Activated T-cell treated with anti-CD3 and anti-CD28 coated beads, Interleukin-2, amount 50 U/mL, for 4 hours (primary cell): ENCODE measurements at regions not wholly inside any gene's neighbourhood (a gene's known extent, or its start where the extent isn't known, plus 50 kb on each side); places are given as distances from the start of the nearest gene placed in this dataset.
"Not testable (repeated sequence)": the region's sequence is repeated elsewhere in the genome, so short reads cannot be mapped to it uniquely, and the experiment has no call there.

Experiments used
- ATAC-seq, 2 donors: fragments of 200-7000 bp; cut with Tn5 transposase; one replicate each; pipeline ENCODE4 v1.10.0; 2021
- DNase-seq: peaks from one replicate; pipeline ENCODE4 v3.0.0-alpha.2; 2020
- H3K27me3 Mint-ChIP-seq: one replicate; pipeline ENCODE4 v1.8.0; 2021; ENCODE audit warnings: low read depth, mixed read lengths
- H3K36me3 Mint-ChIP-seq: one replicate; pipeline ENCODE4 v1.8.0; 2022; ENCODE audit warnings: mixed read lengths; ENCODE audit not compliant: insufficient read depth
- H3K4me1 Mint-ChIP-seq: one replicate; pipeline ENCODE4 v1.8.0; 2021; ENCODE audit warnings: low read depth, mixed read lengths
- H3K4me3 Mint-ChIP-seq: one replicate; pipeline ENCODE4 v1.8.0; 2021; ENCODE audit warnings: mild to moderate bottlenecking, moderate library complexity, mixed read lengths
- H3K9me3 Mint-ChIP-seq: one replicate; pipeline ENCODE4 v1.8.0; 2021; ENCODE audit warnings: mixed read lengths

GRCh38 chr14:27320261-27320660 lies 722.4 kb upstream of the NOVA1 start:
- Mint-ChIP-seq H3K27me3 (no peaks in the 10 kb centered on the region), H3K4me3 (no peak overlapping the region), H3K36me3 (no peaks in the 10 kb centered on the region), H3K4me1 (no peaks in the 10 kb centered on the region), H3K9me3 (peaks cover 9% of the 10 kb centered on the region)
- DNase-seq (no peak), ATAC-seq (no peak)

GRCh38 chr14:27327095-27327494 lies 729.3 kb upstream of the NOVA1 start:
- no peak for DNase-seq
- H3K4me1 Mint-ChIP-seq: no peaks in the 10 kb centered on the region
- no peak overlapping the region for H3K4me3 Mint-ChIP-seq
- no peak for ATAC-seq
- H3K27me3 Mint-ChIP-seq: no peaks in the 10 kb centered on the region
- H3K9me3 Mint-ChIP-seq: peaks cover 37% of the 10 kb centered on the region
- no peaks in the 10 kb centered on the region for H3K36me3 Mint-ChIP-seq

DNA sequence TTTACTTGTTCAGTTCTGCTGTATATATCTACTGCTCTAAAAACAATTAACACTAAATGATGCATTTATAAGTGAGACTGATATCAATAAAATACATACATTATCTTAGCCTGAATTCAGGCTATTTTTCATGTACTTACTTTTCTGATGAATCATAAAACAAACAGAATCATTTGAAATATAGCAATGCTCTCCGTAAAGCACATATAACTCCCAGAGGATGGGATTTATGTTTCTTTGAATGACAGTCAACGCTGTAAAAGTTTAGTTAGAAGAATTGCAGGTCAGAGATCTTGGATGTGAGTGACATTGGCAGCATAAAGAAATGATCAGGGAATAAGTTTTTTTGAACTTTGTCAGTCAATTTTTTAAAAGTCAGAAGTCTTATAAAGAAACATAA lies 740.2 kb upstream of the NOVA1 start:
- Mint-ChIP-seq H3K9me3 (peaks cover 32% of the 10 kb centered on the region), H3K4me1 (no peaks in the 10 kb centered on the region), H3K36me3 (no peaks in the 10 kb centered on the region), H3K4me3 (no peak overlapping the region), H3K27me3 (no peaks in the 10 kb centered on the region)
- ATAC-seq (no peak), DNase-seq (no peak)

GRCh38 chr14:27363036-27363435 lies 765.2 kb upstream of the NOVA1 start:
- H3K4me1 Mint-ChIP-seq, H3K4me3 Mint-ChIP-seq, H3K27me3 Mint-ChIP-seq, DNase-seq, H3K36me3 Mint-ChIP-seq, ATAC-seq: not testable (repeated sequence)
- H3K9me3 Mint-ChIP-seq: peaks cover 11% of the 10 kb centered on the region

DNA sequence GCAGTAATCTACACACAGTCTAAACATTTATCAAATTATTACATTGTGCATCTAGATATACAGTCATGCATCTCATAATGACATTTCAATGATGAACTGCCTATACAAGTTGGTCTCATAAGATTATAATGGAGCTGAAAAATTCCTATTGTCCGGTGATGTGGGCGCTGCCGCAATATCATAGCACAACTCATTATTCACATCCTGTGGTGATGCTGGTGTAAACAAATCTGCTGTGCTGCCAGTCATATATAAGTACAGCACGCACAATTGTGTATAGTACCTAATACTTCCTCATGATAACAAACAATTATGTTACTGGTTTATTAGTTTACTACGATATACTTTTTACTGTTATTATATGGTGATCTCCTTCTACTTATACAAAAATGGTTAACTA lies 768.8 kb upstream of the NOVA1 start:
- peaks cover 5% of the 10 kb centered on the region for H3K9me3 Mint-ChIP-seq
- no peaks in the 10 kb centered on the region for H3K4me1 Mint-ChIP-seq
- DNase-seq: no peak
- no peak for ATAC-seq
- no peak overlapping the region for H3K4me3 Mint-ChIP-seq
- H3K36me3 Mint-ChIP-seq: no peaks in the 10 kb centered on the region
- H3K27me3 Mint-ChIP-seq: no peaks in the 10 kb centered on the region

DNA sequence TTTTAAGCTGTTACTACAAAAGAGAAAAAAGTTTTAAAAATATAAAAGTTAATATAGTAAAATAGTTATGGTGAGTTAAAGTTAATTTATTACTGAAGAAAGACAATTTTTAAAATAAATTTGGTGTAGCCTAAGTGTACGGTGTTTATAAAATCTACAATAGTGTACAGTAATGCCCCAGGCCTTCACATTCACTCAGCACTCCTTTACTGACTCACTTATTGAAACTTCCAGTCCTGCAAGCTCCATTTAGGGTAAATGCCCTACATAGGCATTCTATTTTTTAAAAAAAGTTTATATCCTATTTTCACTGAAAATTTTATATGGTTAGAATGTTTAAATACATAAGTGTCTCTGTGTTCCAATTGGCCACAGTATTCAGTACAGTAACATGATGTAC lies 769.5 kb upstream of the NOVA1 start:
- H3K9me3 Mint-ChIP-seq: peaks cover 5% of the 10 kb centered on the region
- no peak for DNase-seq
- H3K4me1 Mint-ChIP-seq: no peaks in the 10 kb centered on the region

GRCh38 chr14:27370074-27370473 lies 772.2 kb upstream of the NOVA1 start:
- Mint-ChIP-seq H3K36me3 (no peaks in the 10 kb centered on the region), H3K27me3 (no peaks in the 10 kb centered on the region), H3K4me1 (no peaks in the 10 kb centered on the region), H3K4me3 (no peak overlapping the region), H3K9me3 (peaks cover 5% of the 10 kb centered on the region)
- DNase-seq (no peak), ATAC-seq (no peak)

More for the DNA sequence above, 769.5 kb upstream of the NOVA1 start:
- Mint-ChIP-seq H3K27me3 (no peaks in the 10 kb centered on the region), H3K4me3 (no peak overlapping the region), H3K36me3 (no peaks in the 10 kb centered on the region)
- no peak for ATAC-seq

GRCh38 chr14:27370775-27371174 lies 772.9 kb upstream of the NOVA1 start:
- no peak overlapping the region for H3K4me3 Mint-ChIP-seq
- H3K4me1 Mint-ChIP-seq: no peaks in the 10 kb centered on the region
- peaks cover 8% of the 10 kb centered on the region for H3K9me3 Mint-ChIP-seq
- no peak for DNase-seq
- no peaks in the 10 kb centered on the region for H3K27me3 Mint-ChIP-seq
- H3K36me3 Mint-ChIP-seq: no peaks in the 10 kb centered on the region
- no peak for ATAC-seq

DNA sequence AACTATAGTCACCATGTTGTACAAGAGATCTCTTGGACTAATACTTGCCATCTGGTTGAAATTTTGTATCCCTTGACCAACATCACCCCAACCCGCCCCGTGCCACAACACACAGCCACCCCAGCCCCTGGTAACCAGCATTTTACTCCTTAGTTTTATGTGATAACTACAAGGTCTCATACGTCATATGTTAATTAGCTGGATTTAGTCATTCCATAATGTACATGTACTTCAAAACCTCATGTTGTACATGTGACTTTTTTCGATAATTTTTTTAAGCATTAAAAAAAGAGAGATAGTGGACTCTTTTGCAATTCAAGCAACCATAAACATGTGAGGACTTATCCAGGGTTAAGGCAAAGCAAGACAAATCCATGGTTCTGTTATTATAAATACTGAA lies 773.4 kb upstream of the NOVA1 start:
- no peak overlapping the region for H3K4me3 Mint-ChIP-seq
- peaks cover 10% of the 10 kb centered on the region for H3K9me3 Mint-ChIP-seq
- H3K4me1 Mint-ChIP-seq: no peaks in the 10 kb centered on the region
- ATAC-seq: no peak
- H3K27me3 Mint-ChIP-seq: no peaks in the 10 kb centered on the region
- no peak for DNase-seq
- no peaks in the 10 kb centered on the region for H3K36me3 Mint-ChIP-seq

DNA sequence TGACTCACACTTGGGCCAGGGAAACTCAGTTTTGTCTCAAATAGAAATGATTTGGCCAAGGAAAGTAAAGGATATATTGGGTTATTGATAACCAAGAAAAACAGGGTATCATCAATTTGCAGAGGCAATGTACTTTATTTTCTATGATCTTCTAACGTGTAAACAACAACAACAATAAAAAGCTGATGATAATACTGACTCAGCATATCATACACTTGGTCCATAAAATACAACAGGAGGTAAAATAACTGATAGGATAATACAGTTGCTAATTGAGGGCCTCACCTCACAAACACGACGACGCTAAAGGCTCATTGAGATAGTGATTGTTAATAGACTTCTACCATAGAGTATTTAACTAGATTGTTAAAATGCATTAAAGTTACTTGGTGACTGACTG lies 774.0 kb upstream of the NOVA1 start:
- H3K27me3 Mint-ChIP-seq: no peaks in the 10 kb centered on the region
- no peak overlapping the region for H3K4me3 Mint-ChIP-seq
- no peaks in the 10 kb centered on the region for H3K4me1 Mint-ChIP-seq
- no peak for DNase-seq
- ATAC-seq: no peak
- peaks cover 10% of the 10 kb centered on the region for H3K9me3 Mint-ChIP-seq
- no peaks in the 10 kb centered on the region for H3K36me3 Mint-ChIP-seq

GRCh38 chr14:27372771-27373170 lies 774.9 kb upstream of the NOVA1 start:
- Mint-ChIP-seq H3K4me3 (no peak overlapping the region), H3K4me1 (no peaks in the 10 kb centered on the region), H3K27me3 (no peaks in the 10 kb centered on the region), H3K36me3 (no peaks in the 10 kb centered on the region), H3K9me3 (peaks cover 18% of the 10 kb centered on the region)
- ATAC-seq (no peak), DNase-seq (no peak)

DNA sequence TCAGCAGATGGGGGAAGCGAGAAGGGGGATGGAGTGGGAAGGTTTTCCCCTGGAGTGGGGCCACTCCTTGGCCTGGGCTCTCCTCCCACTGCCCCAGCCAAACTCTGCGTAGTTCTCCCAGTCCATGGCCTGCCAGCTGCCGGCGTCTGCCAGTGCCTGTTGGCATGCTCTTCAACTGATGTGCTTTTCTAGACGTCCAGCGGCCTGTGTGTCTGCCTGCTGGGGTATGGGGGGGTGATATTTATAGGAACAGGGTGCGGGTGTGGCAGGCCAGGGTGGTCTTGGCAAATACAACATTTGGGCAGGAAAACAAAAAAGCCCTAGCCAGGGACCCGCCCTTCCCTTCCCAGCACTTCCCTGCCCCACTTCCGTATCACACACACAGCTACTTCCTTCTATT lies 786.3 kb upstream of the NOVA1 start:
- no peaks in the 10 kb centered on the region for H3K4me1 Mint-ChIP-seq
- no peak overlapping the region for H3K4me3 Mint-ChIP-seq
- H3K36me3 Mint-ChIP-seq: no peaks in the 10 kb centered on the region
- H3K9me3 Mint-ChIP-seq: peaks cover 10% of the 10 kb centered on the region
- ATAC-seq: no peak
- no peaks in the 10 kb centered on the region for H3K27me3 Mint-ChIP-seq
- DNase-seq: no peak

GRCh38 chr14:27386391-27386790 lies 788.6 kb upstream of the NOVA1 start:
- no peak for ATAC-seq
- Mint-ChIP-seq H3K27me3 (no peaks in the 10 kb centered on the region), H3K9me3 (peaks cover 9% of the 10 kb centered on the region), H3K4me3 (no peak overlapping the region), H3K4me1 (no peaks in the 10 kb centered on the region), H3K36me3 (no peaks in the 10 kb centered on the region)
- DNase-seq: no peak

GRCh38 chr14:27387463-27387862 lies 789.6 kb upstream of the NOVA1 start:
- Mint-ChIP-seq H3K9me3 (peaks cover 16% of the 10 kb centered on the region), H3K4me1 (no peaks in the 10 kb centered on the region), H3K4me3 (no peak overlapping the region), H3K27me3 (no peaks in the 10 kb centered on the region), H3K36me3 (no peaks in the 10 kb centered on the region)
- DNase-seq (no peak), ATAC-seq (no peak)

GRCh38 chr14:27389402-27389801 lies 791.6 kb upstream of the NOVA1 start:
- H3K36me3 Mint-ChIP-seq: no peaks in the 10 kb centered on the region
- H3K9me3 Mint-ChIP-seq: peaks cover 24% of the 10 kb centered on the region
- DNase-seq (no peak), ATAC-seq (no peak)
- no peak overlapping the region for H3K4me3 Mint-ChIP-seq
- H3K4me1 Mint-ChIP-seq: no peaks in the 10 kb centered on the region
- no peaks in the 10 kb centered on the region for H3K27me3 Mint-ChIP-seq

DNA sequence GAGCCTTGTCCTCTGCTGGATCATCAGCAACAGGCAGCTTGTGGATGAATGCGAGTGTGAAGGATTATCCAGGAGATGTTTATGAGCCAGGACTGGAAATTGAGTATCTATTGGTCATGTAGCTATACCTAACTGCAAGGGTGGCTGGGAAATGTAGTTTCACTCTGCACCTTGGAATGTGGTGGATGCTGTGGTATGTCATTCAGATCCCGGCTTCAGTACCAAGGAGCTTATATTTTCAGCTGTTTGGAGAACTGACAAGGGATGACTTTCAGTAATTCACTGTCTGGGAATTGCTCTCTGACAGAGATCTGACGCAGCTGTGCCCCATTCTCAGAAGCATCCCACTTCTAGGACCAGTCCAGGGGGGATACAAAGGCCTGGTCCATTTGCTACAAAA lies 792.3 kb upstream of the NOVA1 start:
- Mint-ChIP-seq H3K4me1 (no peaks in the 10 kb centered on the region), H3K9me3 (peaks cover 25% of the 10 kb centered on the region), H3K27me3 (no peaks in the 10 kb centered on the region), H3K4me3 (no peak overlapping the region), H3K36me3 (no peaks in the 10 kb centered on the region)
- DNase-seq (no peak), ATAC-seq (no peak)
